Retinal pigment epithelial cell (primary cell): ENCODE measurements at regions not wholly inside any gene's neighbourhood (a gene's known extent, or its start where the extent isn't known, plus 50 kb on each side); places are given as distances from the start of the nearest gene placed in this dataset.
A peak's percentile ranks its signal among the peaks of the same experiment; 100 is the strongest.

Source experiments
- DNase-seq: peaks from one replicate; pipeline ENCODE4 v3.0.0-alpha.2; 2010; ENCODE audit warnings: low read depth
- H3K4me3 ChIP-seq: 2 replicates; pipeline ENCODE4 v1.5.1; 2011; ENCODE audit warnings: mild to moderate bottlenecking, low read length, control low read depth, moderate library complexity
- CTCF ChIP-seq: conservative IDR thresholded peaks from 2 replicates; pipeline ENCODE4 v1.5.1; 2011; ENCODE audit warnings: low read depth, low read length, control low read depth, inconsistent platforms

GRCh38 chr5:124796495-124796894 lies 50.1 kb upstream of the ZNF608 start:
- no peak for TF ChIP-seq CTCF
- no peak overlapping the region for H3K4me3 ChIP-seq
- no peak for DNase-seq

GRCh38 chr5:124797665-124798087 lies 51.2 kb upstream of the ZNF608 start:
- DNase-seq: no peak
- H3K4me3 ChIP-seq: no peak overlapping the region
- no peak for TF ChIP-seq CTCF

GRCh38 chr5:124798890-124799289 lies 52.5 kb upstream of the ZNF608 start:
- no peak for DNase-seq
- no peak for TF ChIP-seq CTCF
- no peak overlapping the region for H3K4me3 ChIP-seq

- no peak for DNase-seq
- TF ChIP-seq CTCF: no peak
Observed at GRCh38 chr5:124801551-124801950, 55.1 kb upstream of the ZNF608 start.

GRCh38 chr5:124803617-124804323 lies 57.3 kb upstream of the ZNF608 start:
- TF ChIP-seq CTCF: no peak
- DNase-seq: no peak
- H3K4me3 ChIP-seq: no peak overlapping the region

More at GRCh38 chr5:124801551-124801950, 55.1 kb upstream of the ZNF608 start:
- H3K4me3 ChIP-seq: no peak overlapping the region

- TF ChIP-seq CTCF: no peak
- DNase-seq: no peak
Observed at GRCh38 chr5:124806026-124806372, 59.6 kb upstream of the ZNF608 start.

GRCh38 chr5:124806373-124807077 lies 60.1 kb upstream of the ZNF608 start:
- DNase-seq: peak; percentile 93
- no peak overlapping the region for H3K4me3 ChIP-seq
- TF ChIP-seq CTCF: no peak

More at GRCh38 chr5:124806026-124806372, 59.6 kb upstream of the ZNF608 start:
- no peak overlapping the region for H3K4me3 ChIP-seq
